ENCODE measurements at regions not wholly inside any gene's neighbourhood (a gene's known extent, or its start where the extent isn't known, plus 50 kb on each side); places are given as distances from the start of the nearest gene placed in this dataset.
"Not testable (repeated sequence)": the region's sequence is repeated elsewhere in the genome, so short reads cannot be mapped to it uniquely, and the experiment has no call there.

DNA sequence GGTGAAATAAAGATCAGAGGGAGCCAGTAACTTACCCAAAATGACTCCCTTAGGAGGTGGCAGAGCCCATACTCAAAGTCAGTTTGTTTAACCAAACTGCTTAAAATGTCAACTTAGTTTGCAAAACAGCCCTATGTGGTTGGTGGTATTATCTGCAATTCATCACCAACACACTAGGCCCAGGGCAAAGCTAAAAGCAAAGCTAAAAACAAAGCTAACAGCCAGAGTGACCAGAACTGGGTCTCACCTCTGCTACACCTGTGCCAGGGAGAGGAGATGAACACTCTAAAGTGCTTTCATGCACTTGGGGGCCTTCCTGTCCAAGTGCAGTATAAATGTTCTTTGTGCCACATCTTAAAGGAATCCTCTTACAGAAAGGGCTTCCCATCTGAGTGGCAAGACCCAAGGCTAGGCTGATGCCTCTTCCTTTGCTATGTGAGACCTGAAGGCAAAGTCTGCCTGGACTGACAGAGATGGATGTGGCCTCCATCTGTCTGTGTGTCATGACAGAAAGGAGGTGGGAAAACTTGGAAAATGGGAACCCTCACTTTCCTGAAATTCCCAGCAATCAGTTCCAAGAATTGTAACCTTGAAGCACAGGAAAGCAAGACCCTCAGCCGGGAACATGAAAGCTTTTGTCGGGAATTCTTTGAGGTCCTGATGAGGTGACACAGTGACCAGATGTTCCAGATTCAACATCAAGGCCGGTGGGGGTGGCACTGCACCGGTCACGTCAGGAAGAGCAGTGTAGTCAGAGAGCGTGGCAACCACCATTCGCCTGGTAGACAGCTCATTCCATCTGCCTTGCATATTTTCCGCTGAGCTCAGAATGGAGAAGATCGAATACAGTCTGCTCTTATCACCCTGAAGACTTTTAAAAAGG is 214.3 kb upstream of the PLGLB2 start:
- H3K4me1 ChIP-seq; H3K4me3 ChIP-seq; H3K36me3 ChIP-seq; DNase-seq; H3K9me3 ChIP-seq (replicated peaks); H3K27ac ChIP-seq (replicated peaks); H3K27me3 ChIP-seq (ENCODE audit: low read depth); intact Hi-C loops (cut with micrococcal nuclease): not testable (repeated sequence)

DNA sequence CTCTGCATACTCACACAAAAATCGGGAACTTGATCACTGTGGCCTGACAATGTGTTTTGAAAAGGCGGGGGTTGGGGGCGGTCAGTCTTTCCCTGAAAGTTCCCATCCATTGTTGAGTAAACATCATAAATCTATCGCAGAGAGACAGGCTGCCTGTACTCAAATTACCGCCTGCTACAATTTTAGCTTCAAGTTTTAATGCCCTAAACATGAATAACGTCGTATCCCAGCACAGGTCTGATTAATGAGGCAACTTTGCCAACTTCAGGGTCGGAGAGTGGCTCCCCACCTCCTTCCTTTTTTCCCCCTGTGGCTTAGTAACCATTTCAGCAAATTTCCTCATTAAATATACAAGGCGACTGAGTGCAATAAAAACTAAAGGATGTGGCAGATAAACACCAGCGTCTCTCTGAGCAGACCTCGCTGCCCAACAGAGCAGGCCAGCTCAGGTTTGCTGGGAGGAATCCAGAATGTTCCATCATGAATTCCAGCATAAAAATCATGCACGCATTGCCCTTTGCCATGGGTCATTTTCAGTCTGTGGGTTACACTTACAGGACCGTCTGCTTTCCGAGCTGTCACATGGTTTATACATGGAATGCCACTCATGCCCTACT is 213.5 kb upstream of the PLGLB2 start:
- H3K4me3 ChIP-seq; H3K27ac ChIP-seq (replicated peaks); H3K27me3 ChIP-seq (ENCODE audit: low read depth); intact Hi-C loops (cut with micrococcal nuclease); H3K9me3 ChIP-seq (replicated peaks); H3K4me1 ChIP-seq; DNase-seq; H3K36me3 ChIP-seq: not testable (repeated sequence)

DNA sequence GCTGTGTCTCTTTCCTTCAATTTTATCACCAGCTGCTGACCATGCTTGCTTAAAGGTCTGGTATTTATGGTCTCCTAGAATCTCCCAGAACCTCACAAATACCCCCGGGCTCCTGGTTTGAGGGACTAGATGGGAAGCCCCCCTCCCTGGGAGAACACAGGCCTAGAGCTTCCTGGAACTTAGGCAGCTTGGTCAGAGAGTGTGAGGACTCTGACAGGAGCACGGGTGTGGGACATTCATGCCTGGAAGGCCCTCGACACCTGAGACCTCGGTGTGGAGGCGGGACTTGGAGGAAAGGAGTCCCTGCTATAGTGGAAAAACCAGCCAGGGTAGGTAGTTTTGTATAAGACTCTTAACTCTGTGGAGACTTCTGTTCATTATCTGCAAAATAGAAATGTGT is 211.5 kb upstream of the PLGLB2 start:
- H3K27ac ChIP-seq (replicated peaks); H3K4me1 ChIP-seq; H3K9me3 ChIP-seq (replicated peaks); intact Hi-C loops (cut with micrococcal nuclease); H3K36me3 ChIP-seq; DNase-seq; H3K27me3 ChIP-seq (ENCODE audit: low read depth); H3K4me3 ChIP-seq: not testable (repeated sequence)

DNA sequence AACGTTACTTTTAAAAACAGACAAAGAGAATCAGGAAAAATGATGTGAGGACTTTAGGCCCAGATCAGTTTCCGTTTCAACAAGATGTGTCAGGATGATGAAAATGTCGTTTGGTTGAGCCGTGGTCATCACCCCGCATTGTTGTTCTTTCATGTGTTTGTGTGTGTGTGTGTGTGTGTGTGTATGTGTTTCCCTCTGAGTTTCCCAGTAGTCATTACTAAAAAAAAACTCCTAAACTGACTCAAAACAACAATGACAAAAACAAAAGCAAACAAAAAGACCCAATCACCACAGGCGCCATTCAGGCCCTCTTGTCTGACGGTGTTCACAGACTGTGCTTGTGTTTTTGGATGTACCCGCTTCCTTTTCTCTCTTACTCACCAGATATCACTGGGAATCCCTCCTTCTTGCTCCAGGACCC is 210.6 kb upstream of the PLGLB2 start:
- DNase-seq; H3K27ac ChIP-seq (replicated peaks); H3K9me3 ChIP-seq (replicated peaks); H3K27me3 ChIP-seq (ENCODE audit: low read depth); H3K4me1 ChIP-seq; intact Hi-C loops (cut with micrococcal nuclease); H3K4me3 ChIP-seq; H3K36me3 ChIP-seq: not testable (repeated sequence)

DNA sequence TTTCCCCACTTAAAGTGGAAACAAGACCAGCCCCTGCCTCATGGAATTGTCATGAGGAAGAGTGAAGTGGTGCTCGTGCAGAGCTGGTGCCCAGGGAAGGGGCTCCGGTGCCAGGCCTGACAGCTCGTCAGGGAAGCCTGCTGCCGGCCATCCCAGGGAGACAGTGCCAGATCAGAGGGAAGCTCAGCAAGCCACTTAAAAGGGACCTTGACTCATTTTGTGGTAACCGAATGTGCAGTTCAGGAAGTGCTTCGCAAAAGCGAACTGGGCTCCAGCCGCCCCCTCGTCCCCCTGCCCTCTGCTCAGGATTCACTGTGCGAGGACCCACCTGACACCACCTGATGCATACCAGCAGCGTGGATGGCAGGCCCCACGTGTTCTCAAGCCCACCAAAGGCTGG is 209.6 kb upstream of the PLGLB2 start:
- H3K36me3 ChIP-seq; DNase-seq; H3K4me3 ChIP-seq; intact Hi-C loops (cut with micrococcal nuclease); H3K27ac ChIP-seq (replicated peaks); H3K9me3 ChIP-seq (replicated peaks); H3K27me3 ChIP-seq (ENCODE audit: low read depth); H3K4me1 ChIP-seq: not testable (repeated sequence)

DNA sequence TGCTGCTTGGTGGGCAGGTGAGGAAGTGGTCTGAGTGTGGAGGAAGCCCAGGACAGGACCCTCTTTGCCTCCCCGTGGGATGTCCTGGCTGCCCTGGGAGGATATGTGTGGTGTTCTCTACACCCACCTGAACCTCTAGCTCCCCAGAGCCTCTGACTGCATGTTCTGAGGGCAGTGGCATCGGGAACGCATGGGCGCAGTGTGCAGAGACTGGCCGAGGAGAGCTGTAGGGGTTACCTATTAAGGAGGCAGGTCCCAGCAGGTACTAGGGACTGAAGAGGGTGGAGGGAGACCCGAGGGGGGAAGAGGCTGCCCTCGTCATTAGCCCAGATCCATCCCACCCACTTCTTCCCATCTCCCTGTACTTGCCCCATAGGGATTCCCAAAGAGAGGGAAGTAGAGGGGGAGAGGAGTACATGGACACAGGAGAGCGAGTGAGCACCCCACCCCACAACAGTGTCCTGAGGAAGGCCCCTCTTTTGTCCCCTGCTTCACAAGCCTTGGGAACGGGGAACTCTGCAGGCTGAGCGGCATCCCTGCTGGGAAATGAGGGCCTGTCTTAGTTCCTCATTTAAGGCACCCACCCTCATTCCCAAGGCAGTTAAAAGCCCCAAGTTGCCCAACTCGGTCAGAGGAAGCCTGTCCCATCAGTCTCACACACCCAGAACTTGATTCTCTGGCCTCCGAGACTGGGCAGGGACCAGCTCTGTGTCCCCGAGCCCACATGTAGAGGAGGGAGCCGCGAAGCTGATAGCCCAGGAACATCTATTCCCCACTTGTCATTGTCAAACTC is 208.5 kb upstream of the PLGLB2 start:
- H3K36me3 ChIP-seq; intact Hi-C loops (cut with micrococcal nuclease); H3K27ac ChIP-seq (replicated peaks); H3K4me3 ChIP-seq; H3K27me3 ChIP-seq (ENCODE audit: low read depth); H3K9me3 ChIP-seq (replicated peaks); DNase-seq; H3K4me1 ChIP-seq: not testable (repeated sequence)

DNA sequence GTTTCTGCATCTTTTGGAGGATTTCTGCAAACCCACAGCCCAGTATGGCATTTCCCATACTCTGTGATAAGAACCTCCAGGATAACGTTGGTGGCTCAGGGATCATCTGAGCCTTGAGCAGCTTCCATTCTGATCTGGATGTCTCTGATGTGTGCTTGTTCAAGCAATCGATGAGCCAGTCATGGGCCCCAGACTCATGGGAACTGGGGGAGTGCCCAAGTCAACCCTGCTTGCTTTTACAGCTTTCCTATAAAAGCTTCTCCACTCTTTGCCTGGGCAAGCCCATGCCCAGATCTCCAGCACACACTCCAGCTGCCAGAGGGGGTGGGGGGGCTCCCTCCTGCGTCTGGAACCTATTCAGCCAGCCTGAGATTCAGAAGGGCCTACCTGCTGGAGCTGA is 207.6 kb upstream of the PLGLB2 start:
- intact Hi-C loops (cut with micrococcal nuclease); H3K27me3 ChIP-seq (ENCODE audit: low read depth); H3K27ac ChIP-seq (replicated peaks); H3K9me3 ChIP-seq (replicated peaks); H3K36me3 ChIP-seq; DNase-seq; H3K4me1 ChIP-seq; H3K4me3 ChIP-seq: not testable (repeated sequence)

DNA sequence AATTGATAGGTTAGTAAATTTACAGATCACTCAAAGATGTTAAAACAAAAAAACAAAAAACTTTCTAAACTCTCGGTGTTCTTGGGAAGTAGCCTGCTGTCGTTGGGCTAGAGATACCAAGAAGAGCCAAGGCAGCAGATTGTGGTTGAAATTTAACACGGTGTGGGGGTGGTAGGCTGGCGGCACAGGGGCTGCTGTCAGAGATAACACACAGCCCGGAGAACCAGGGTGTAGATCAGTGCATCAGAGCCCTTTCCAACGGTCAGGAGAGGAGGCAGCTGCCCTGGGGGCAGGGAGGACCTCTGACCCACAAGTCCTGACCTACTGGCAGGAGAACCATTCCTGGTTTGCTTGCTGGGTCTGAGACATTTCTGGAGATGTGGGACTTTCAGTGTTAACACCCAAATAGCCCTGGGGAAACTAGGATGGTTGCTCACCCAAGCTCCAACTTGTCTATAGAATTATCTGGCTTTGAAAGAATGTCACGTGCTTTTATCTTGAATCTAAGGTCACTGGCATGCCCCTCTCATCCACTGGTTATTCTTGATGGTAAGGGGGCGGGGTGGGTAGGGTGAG is 205.2 kb upstream of the PLGLB2 start:
- intact Hi-C loops (cut with micrococcal nuclease); H3K9me3 ChIP-seq (replicated peaks); H3K4me3 ChIP-seq; DNase-seq; H3K27ac ChIP-seq (replicated peaks); H3K36me3 ChIP-seq; H3K27me3 ChIP-seq (ENCODE audit: low read depth); H3K4me1 ChIP-seq: not testable (repeated sequence)

DNA sequence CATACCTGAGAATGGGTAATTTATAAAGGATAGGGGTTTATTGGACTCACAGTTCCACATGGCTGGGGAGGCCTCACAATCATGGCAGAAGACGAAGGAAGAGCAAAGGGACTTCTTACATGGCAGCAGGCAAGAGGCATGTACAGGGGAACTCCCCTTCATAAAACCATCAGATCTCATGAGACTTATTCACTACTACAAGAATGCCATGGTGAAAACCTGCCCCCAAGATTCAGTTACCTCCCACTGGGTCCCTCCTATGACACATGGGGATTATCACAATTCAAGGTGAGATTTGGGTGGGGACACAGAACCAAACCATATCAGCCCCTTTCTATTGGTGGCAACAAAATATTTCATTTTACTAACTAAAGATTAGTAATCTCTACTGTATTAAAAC is 204.1 kb upstream of the PLGLB2 start:
- H3K4me3 ChIP-seq; H3K9me3 ChIP-seq (replicated peaks); H3K4me1 ChIP-seq; intact Hi-C loops (cut with micrococcal nuclease); H3K36me3 ChIP-seq; H3K27me3 ChIP-seq (ENCODE audit: low read depth); H3K27ac ChIP-seq (replicated peaks); DNase-seq: not testable (repeated sequence)

DNA sequence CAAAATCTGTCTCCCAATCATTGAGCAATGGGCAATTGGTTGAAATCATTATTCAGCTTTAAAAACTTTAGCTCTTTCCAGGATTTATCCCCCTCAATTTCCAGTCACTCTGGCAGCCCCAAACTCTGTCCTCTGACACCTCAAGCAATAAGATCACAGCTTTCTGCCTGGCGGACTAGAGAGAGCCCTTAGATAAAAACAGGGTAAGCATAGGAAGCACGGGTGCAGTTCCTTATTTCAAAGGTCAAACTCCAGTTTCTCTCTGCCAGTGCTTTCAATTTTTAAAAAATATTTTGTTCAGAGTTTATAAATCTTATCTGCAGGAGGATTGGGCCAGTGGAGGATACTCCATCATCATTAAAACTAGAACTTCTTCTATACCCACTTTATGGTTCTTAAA is 200.8 kb upstream of the PLGLB2 start:
- H3K4me1 ChIP-seq; H3K36me3 ChIP-seq; H3K9me3 ChIP-seq (replicated peaks); H3K4me3 ChIP-seq; intact Hi-C loops (cut with micrococcal nuclease); H3K27me3 ChIP-seq (ENCODE audit: low read depth); H3K27ac ChIP-seq (replicated peaks); DNase-seq: not testable (repeated sequence)

DNA sequence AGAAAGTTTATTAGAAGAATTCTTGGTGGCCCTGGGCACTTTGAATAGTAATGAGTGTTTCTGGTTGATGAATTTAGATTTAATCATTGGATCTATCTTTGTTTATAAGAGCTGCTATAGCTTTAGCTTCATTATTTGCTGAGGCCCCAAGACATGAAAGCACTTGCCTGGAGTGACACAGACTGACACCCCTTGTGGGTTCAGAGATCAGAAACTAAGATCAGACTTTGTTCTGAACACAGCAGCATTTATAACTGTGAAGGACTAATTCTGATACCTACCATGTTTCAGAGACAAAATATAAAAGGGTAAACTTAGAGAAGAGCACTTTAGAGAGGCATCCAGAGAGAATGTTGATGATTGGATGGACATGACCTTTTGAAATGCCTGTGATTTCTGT is 199.9 kb upstream of the PLGLB2 start:
- DNase-seq; H3K4me3 ChIP-seq; intact Hi-C loops (cut with micrococcal nuclease); H3K27me3 ChIP-seq (ENCODE audit: low read depth); H3K27ac ChIP-seq (replicated peaks); H3K9me3 ChIP-seq (replicated peaks); H3K4me1 ChIP-seq; H3K36me3 ChIP-seq: not testable (repeated sequence)

DNA sequence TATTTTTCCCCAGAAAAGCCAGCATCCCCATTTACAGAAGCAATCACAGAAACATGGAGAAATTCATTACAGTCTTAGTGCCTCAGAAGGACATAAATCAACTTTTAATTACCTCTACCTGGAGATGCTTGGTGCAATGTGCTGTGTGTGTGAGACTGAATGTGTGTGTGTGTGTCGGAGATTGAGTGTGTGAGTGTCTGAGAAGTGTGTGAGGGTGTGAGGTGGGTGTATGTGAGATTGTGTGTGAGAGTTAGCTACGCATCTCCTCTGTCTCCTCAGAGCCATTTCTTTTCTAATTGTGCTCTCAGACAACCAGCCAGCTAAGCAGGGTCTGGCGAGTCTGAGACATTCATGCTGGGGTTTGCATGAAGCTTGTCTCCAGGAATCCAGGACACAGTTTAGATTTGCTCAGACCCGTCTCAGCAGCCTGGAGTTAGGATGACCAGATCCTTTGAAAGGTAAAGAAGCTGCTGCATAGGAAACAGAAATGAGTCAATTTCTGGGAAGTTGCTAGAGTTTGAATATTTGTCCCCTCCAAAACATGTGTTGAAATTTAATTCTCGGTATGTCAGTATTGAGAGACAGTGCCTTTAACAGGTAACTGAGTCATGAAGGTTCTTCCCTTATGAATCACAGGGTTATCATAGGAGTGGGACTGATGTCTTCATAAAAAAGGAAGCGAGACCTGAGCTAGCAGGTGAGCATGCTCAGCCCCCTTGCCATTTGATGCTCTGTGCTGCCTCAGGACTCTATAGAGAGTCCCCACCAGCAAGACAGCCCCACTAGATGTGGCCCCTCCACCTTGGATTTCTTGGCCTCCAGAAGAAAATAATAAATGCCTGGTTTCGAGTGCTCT is 199.0 kb upstream of the PLGLB2 start:
- DNase-seq; H3K4me1 ChIP-seq; H3K27ac ChIP-seq (replicated peaks); H3K36me3 ChIP-seq; intact Hi-C loops (cut with micrococcal nuclease); H3K4me3 ChIP-seq; H3K27me3 ChIP-seq (ENCODE audit: low read depth); H3K9me3 ChIP-seq (replicated peaks): not testable (repeated sequence)

Data from left ventricle myocardium inferior (tissue), 1 donor.